HepG2 (cell line): ENCODE measurements at regions not wholly inside any gene's neighbourhood (a gene's known extent, or its start where the extent isn't known, plus 50 kb on each side); places are given as distances from the start of the nearest gene placed in this dataset.

Source experiments
- ARHGAP35 ChIP-seq: sonication (generic); formaldehyde crosslinking; IDR thresholded peaks from 2 replicates; pipeline ENCODE4 v1.9.0; 2022; ENCODE audit warnings: mild to moderate bottlenecking, inconsistent platforms, moderate library complexity, missing genetic modification reagents, borderline replicate concordance
- ATF2 ChIP-seq: sonication (generic); formaldehyde crosslinking; IDR thresholded peaks from 2 replicates; pipeline ENCODE4 v1.4.0; 2020; ENCODE audit warnings: missing genetic modification reagents
- BRCA1 ChIP-seq: sonication (generic); formaldehyde crosslinking; IDR thresholded peaks from 2 replicates; pipeline ENCODE4 v1.4.0; 2020; ENCODE audit warnings: missing genetic modification reagents
- CTCF ChIP-seq: sonication (generic); formaldehyde crosslinking; IDR thresholded peaks from 2 replicates; pipeline ENCODE4 v1.5.0; 2020; ENCODE audit warnings: mild to moderate bottlenecking, missing genetic modification reagents, moderate library complexity
- ELF4 ChIP-seq: sonication (generic); formaldehyde crosslinking; IDR thresholded peaks from 2 replicates; pipeline ENCODE4 v1.5.0; 2020; ENCODE audit warnings: missing genetic modification reagents, mild to moderate bottlenecking, moderate library complexity, borderline replicate concordance
- EZH2 ChIP-seq: conservative IDR thresholded peaks from 2 replicates; pipeline ENCODE4 v1.6.1; 2012; ENCODE audit warnings: mild to moderate bottlenecking, low read depth, low read length, moderate library complexity
- KAT7 ChIP-seq: IDR thresholded peaks from 2 replicates; pipeline ENCODE4 v1.6.1; 2018; ENCODE audit warnings: borderline replicate concordance, missing compliant biosample characterization
- MLLT10 ChIP-seq: sonication (generic); formaldehyde crosslinking; IDR thresholded peaks from 2 replicates; pipeline ENCODE4 v1.4.0; 2020; ENCODE audit warnings: missing genetic modification reagents
- PAWR ChIP-seq: sonication (generic); formaldehyde crosslinking; IDR thresholded peaks from 2 replicates; pipeline ENCODE4 v1.4.0; 2020; ENCODE audit warnings: missing genetic modification reagents, mild to moderate bottlenecking, borderline replicate concordance
- SP1 ChIP-seq, 2 experiments: fragments of 450-650 bp in 1 of 2; sonication (generic) in 1 of 2; formaldehyde crosslinking in 1 of 2; IDR thresholded peaks; 2 replicates each; pipeline versions ENCODE4 v1.4.0 to v1.6.1; 2016 to 2020; ENCODE audit warnings: missing genetic modification reagents in 1 of 2
- YY1 ChIP-seq: IDR thresholded peaks from 2 replicates; pipeline ENCODE4 v1.6.1; 2011; ENCODE audit warnings: low read length, low read depth, moderate library complexity, mild to moderate bottlenecking; ENCODE audit not compliant: insufficient read depth, insufficient replicate concordance
- ZNF350 ChIP-seq: sonication (generic); formaldehyde crosslinking; IDR thresholded peaks from 2 replicates; pipeline ENCODE4 v1.4.0; 2020; ENCODE audit warnings: mild to moderate bottlenecking, low read depth, missing genetic modification reagents, borderline replicate concordance
- ZNF580 ChIP-seq: IDR thresholded peaks from 2 replicates; pipeline ENCODE4 v1.6.1; 2016; ENCODE audit warnings: low read depth, borderline replicate concordance

- no peak for TF ChIP-seq MLLT10
- TF ChIP-seq CTCF (CRISPR knock-in tag): no peak
- no peak for TF ChIP-seq KAT7 (CRISPR knock-in tag)
- TF ChIP-seq ARHGAP35 (CRISPR knock-in tag): no peak
- no peak for TF ChIP-seq BRCA1 (CRISPR knock-in tag)
- TF ChIP-seq ZNF350 (CRISPR knock-in tag): no peak
- no peak for TF ChIP-seq ATF2 (CRISPR knock-in tag)
- no peak for TF ChIP-seq ELF4
- TF ChIP-seq SP1 (IDR thresholded peaks at IDR 0.05): no peak
- TF ChIP-seq SP1 (CRISPR knock-in tag; IDR thresholded peaks at IDR 0.05): no peak
- TF ChIP-seq ZNF580 (CRISPR knock-in tag): no peak
- TF ChIP-seq PAWR (CRISPR knock-in tag): no peak
- TF ChIP-seq YY1: no peak
- TF ChIP-seq EZH2: no peak
Measured at GRCh38 chr5:2900360-2900759, 148.9 kb upstream of the IRX2 start.
